Naive thymus-derived CD8-positive, alpha-beta T cell (primary cell): ENCODE measurements at regions not wholly inside any gene's neighbourhood (a gene's known extent, or its start where the extent isn't known, plus 50 kb on each side); places are given as distances from the start of the nearest gene placed in this dataset.
"Not testable (repeated sequence)": the region's sequence is repeated elsewhere in the genome, so short reads cannot be mapped to it uniquely, and the experiment has no call there.

ENCODE experiments used
- ATAC-seq, 2 donors: fragments of 150-1000 bp; cut with Tn5 transposase in 1 of 2; sonication (Bioruptor Pico), chemical (Tn5 transposase) in 1 of 2; 1 replicate in 1 of 2; 2 replicates in 1 of 2; pipeline ENCODE4 v1.10.0; 2021; ENCODE audit warnings: mild to moderate bottlenecking in 2 of 2, moderate library complexity in 2 of 2
- POLR2A ChIA-PET: fragments of 350-600 bp; sonication (Branson Sonifier 250); formaldehyde crosslinking; loops from one replicate; lab custom pipeline; 2021; ENCODE audit warnings: antibody characterized with exemption; lab: Charles Lee
- DNase-seq, 10 donors: peaks; one replicate each; pipeline versions ENCODE4 v3.0.0 to v3.0.0-alpha.2; 2020 to 2022
- H3K27ac Mint-ChIP-seq, 10 donors: one replicate each; pipeline ENCODE4 v1.8.0; 2020 to 2022; ENCODE audit warnings: mild to moderate bottlenecking in 10 of 10, mixed read lengths in 10 of 10, moderate library complexity in 4 of 10, inconsistent platforms in 1 of 10
- H3K27me3 Mint-ChIP-seq, 5 donors: one replicate each; pipeline ENCODE4 v1.8.0; 2021 to 2022; ENCODE audit warnings: mixed read lengths in 5 of 5
- H3K36me3 Mint-ChIP-seq, 3 donors: one replicate each; pipeline ENCODE4 v1.8.0; 2020 to 2022; ENCODE audit warnings: mixed read lengths in 3 of 3, mild to moderate bottlenecking in 2 of 3, inconsistent platforms in 1 of 3
- H3K4me1 Mint-ChIP-seq, 4 donors: one replicate each; pipeline ENCODE4 v1.8.0; 2021 to 2022; ENCODE audit warnings: mixed read lengths in 4 of 4
- H3K4me3 Mint-ChIP-seq, 10 donors: one replicate each; pipeline ENCODE4 v1.8.0; 2020 to 2022; ENCODE audit warnings: mild to moderate bottlenecking in 10 of 10, mixed read lengths in 10 of 10, moderate library complexity in 6 of 10, inconsistent platforms in 1 of 10
- H3K9me3 Mint-ChIP-seq, 9 donors: one replicate each; pipeline ENCODE4 v1.8.0; 2020 to 2022; ENCODE audit warnings: mixed read lengths in 9 of 9, mild to moderate bottlenecking in 3 of 9, inconsistent platforms in 1 of 9, moderate library complexity in 1 of 9

GRCh38 chr2:110350718-110351117, 121.9 kb downstream of the LIMS4 start:
- H3K27ac Mint-ChIP-seq, H3K9me3 Mint-ChIP-seq, POLR2A ChIA-PET, H3K36me3 Mint-ChIP-seq, H3K4me1 Mint-ChIP-seq, H3K4me3 Mint-ChIP-seq, DNase-seq, ATAC-seq, H3K27me3 Mint-ChIP-seq: not testable (repeated sequence)

GRCh38 chr2:110348902-110349301, 123.7 kb downstream of the LIMS4 start:
- H3K27ac Mint-ChIP-seq, ATAC-seq, POLR2A ChIA-PET, H3K36me3 Mint-ChIP-seq, DNase-seq, H3K4me3 Mint-ChIP-seq, H3K9me3 Mint-ChIP-seq, H3K27me3 Mint-ChIP-seq, H3K4me1 Mint-ChIP-seq: not testable (repeated sequence)

- H3K9me3 Mint-ChIP-seq, POLR2A ChIA-PET, ATAC-seq: not testable (repeated sequence)
Measured at GRCh38 chr2:110344405-110345035, 128.1 kb downstream of the LIMS4 start.

GRCh38 chr2:110342077-110342476, 129.7 kb upstream of the MTLN start:
- H3K4me3 Mint-ChIP-seq, H3K4me1 Mint-ChIP-seq, DNase-seq, H3K9me3 Mint-ChIP-seq, POLR2A ChIA-PET, H3K36me3 Mint-ChIP-seq, H3K27me3 Mint-ChIP-seq, ATAC-seq, H3K27ac Mint-ChIP-seq: not testable (repeated sequence)

More at GRCh38 chr2:110344405-110345035, 128.1 kb downstream of the LIMS4 start:
- not testable (repeated sequence) for H3K27me3 Mint-ChIP-seq, H3K36me3 Mint-ChIP-seq, H3K4me1 Mint-ChIP-seq, DNase-seq, H3K4me3 Mint-ChIP-seq, H3K27ac Mint-ChIP-seq

- H3K4me3 Mint-ChIP-seq, H3K9me3 Mint-ChIP-seq, DNase-seq, ATAC-seq, H3K27me3 Mint-ChIP-seq, H3K36me3 Mint-ChIP-seq, H3K27ac Mint-ChIP-seq, POLR2A ChIA-PET, H3K4me1 Mint-ChIP-seq: not testable (repeated sequence)
Measured at GRCh38 chr2:110339126-110339525, 126.8 kb upstream of the MTLN start.

- POLR2A ChIA-PET, H3K27ac Mint-ChIP-seq, H3K4me1 Mint-ChIP-seq, H3K27me3 Mint-ChIP-seq, ATAC-seq, H3K4me3 Mint-ChIP-seq, H3K9me3 Mint-ChIP-seq, H3K36me3 Mint-ChIP-seq: not testable (repeated sequence)
- DNase-seq, result peak in 1 of 10 donors; percentile 18
Measured at GRCh38 chr2:110338277-110339003, 126.1 kb upstream of the MTLN start.

GRCh38 chr2:110336071-110336470, 123.7 kb upstream of the MTLN start:
- ATAC-seq, H3K4me1 Mint-ChIP-seq, H3K36me3 Mint-ChIP-seq, POLR2A ChIA-PET, H3K27me3 Mint-ChIP-seq, H3K9me3 Mint-ChIP-seq, H3K4me3 Mint-ChIP-seq, H3K27ac Mint-ChIP-seq, DNase-seq: not testable (repeated sequence)

GRCh38 chr2:110335415-110336049, 123.2 kb upstream of the MTLN start:
- DNase-seq, result peak in 1 of 10 donors; percentile 7
- H3K4me3 Mint-ChIP-seq, H3K36me3 Mint-ChIP-seq, H3K9me3 Mint-ChIP-seq, H3K4me1 Mint-ChIP-seq, H3K27ac Mint-ChIP-seq, POLR2A ChIA-PET, ATAC-seq, H3K27me3 Mint-ChIP-seq: not testable (repeated sequence)

- H3K36me3 Mint-ChIP-seq, H3K9me3 Mint-ChIP-seq, POLR2A ChIA-PET, H3K27me3 Mint-ChIP-seq, ATAC-seq, H3K4me3 Mint-ChIP-seq, H3K27ac Mint-ChIP-seq, H3K4me1 Mint-ChIP-seq: not testable (repeated sequence)
- peak in 1 of 10 donors; percentile 7 for DNase-seq
Measured at GRCh38 chr2:110333114-110334095, 121.1 kb upstream of the MTLN start.

GRCh38 chr2:110331625-110332024, 119.3 kb upstream of the MTLN start:
- H3K27ac Mint-ChIP-seq, result not testable (repeated sequence)
- peak in 1 of 10 donors; percentile 36 for DNase-seq

GRCh38 chr2:110329760-110330159, 117.4 kb upstream of the MTLN start:
- H3K4me1 Mint-ChIP-seq, POLR2A ChIA-PET, DNase-seq, ATAC-seq, H3K27me3 Mint-ChIP-seq, H3K36me3 Mint-ChIP-seq, H3K4me3 Mint-ChIP-seq, H3K9me3 Mint-ChIP-seq, H3K27ac Mint-ChIP-seq: not testable (repeated sequence)

More at GRCh38 chr2:110331625-110332024, 119.3 kb upstream of the MTLN start:
- POLR2A ChIA-PET, H3K36me3 Mint-ChIP-seq, ATAC-seq, H3K9me3 Mint-ChIP-seq, H3K4me3 Mint-ChIP-seq, H3K27me3 Mint-ChIP-seq, H3K4me1 Mint-ChIP-seq: not testable (repeated sequence)

- not testable (repeated sequence) for H3K4me3 Mint-ChIP-seq, H3K36me3 Mint-ChIP-seq
Measured at GRCh38 chr2:110329158-110329557, 116.8 kb upstream of the MTLN start.

More at GRCh38 chr2:110329158-110329557, 116.8 kb upstream of the MTLN start:
- H3K4me1 Mint-ChIP-seq, H3K27me3 Mint-ChIP-seq, ATAC-seq, POLR2A ChIA-PET, H3K27ac Mint-ChIP-seq, H3K9me3 Mint-ChIP-seq, DNase-seq: not testable (repeated sequence)
